ENCODE measurements at regions not wholly inside any gene's neighbourhood (a gene's known extent, or its start where the extent isn't known, plus 50 kb on each side); places are given as distances from the start of the nearest gene placed in this dataset.

DNA sequence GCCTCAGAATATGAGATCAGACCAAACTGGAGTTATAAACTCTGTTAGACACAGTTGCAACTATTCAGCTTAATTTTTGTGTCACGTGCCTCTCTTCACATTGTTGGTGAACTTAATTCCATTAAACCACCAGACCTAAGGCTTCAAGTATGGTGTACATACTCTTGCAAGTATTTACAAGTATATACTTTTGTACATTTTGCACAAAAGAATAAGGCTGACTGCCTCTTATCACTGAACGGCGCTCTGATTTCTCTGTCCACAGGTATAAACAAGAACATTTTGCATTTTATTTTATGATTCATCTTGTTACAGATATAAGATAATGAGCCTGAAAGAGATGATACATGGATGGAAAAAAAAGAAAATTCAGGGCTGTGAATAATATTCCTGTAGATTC is 269.7 kb upstream of the ACVR2A start:
- H3K4me3 Mint-ChIP-seq (ENCODE audit: low read depth): no peak overlapping the region
- peaks cover 6% of the 10 kb centered on the region for H3K9me3 Mint-ChIP-seq (ENCODE audit: low read depth)
- no peaks in the 10 kb centered on the region for H3K4me1 Mint-ChIP-seq (ENCODE audit: low read depth)
- H3K27ac Mint-ChIP-seq: no peak overlapping the region
- DNase-seq (ENCODE audit: low spot score, unreplicated experiment): no peak
- TF ChIP-seq, protein P1, sequence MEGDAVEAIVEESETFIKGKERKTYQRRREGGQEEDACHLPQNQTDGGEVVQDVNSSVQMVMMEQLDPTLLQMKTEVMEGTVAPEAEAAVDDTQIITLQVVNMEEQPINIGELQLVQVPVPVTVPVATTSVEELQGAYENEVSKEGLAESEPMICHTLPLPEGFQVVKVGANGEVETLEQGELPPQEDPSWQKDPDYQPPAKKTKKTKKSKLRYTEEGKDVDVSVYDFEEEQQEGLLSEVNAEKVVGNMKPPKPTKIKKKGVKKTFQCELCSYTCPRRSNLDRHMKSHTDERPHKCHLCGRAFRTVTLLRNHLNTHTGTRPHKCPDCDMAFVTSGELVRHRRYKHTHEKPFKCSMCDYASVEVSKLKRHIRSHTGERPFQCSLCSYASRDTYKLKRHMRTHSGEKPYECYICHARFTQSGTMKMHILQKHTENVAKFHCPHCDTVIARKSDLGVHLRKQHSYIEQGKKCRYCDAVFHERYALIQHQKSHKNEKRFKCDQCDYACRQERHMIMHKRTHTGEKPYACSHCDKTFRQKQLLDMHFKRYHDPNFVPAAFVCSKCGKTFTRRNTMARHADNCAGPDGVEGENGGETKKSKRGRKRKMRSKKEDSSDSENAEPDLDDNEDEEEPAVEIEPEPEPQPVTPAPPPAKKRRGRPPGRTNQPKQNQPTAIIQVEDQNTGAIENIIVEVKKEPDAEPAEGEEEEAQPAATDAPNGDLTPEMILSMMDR (IDR thresholded peaks at IDR 0.05; ENCODE audit: unreplicated experiment): no peak
- peaks cover 2% of the 10 kb centered on the region for H3K36me3 Mint-ChIP-seq (ENCODE audit: insufficient read depth)
- no peaks in the 10 kb centered on the region for H3K27me3 Mint-ChIP-seq

DNA sequence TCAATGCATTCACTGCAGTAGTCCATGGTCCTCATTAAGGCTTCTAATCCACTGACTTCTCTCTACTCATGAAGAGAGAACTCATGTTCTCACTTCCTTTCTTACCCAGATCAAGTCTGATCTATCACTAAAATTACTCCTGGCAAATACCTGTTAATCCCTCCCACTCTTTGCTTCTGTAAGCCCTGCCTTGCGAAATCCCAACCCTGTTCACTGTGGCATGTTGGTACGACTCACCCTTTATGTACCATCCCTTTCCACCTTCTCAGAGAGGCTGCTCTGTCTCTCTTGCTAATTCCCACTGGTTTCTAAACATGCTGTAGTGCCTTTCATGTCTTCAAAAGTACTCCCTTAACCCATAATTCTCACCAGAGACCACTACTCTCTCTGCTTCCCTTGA is 272.2 kb upstream of the ACVR2A start:
- no peaks in the 10 kb centered on the region for H3K4me1 Mint-ChIP-seq (ENCODE audit: low read depth)
- peaks cover 2% of the 10 kb centered on the region for H3K36me3 Mint-ChIP-seq (ENCODE audit: insufficient read depth)
- H3K9me3 Mint-ChIP-seq (ENCODE audit: low read depth): peaks cover 6% of the 10 kb centered on the region

DNA sequence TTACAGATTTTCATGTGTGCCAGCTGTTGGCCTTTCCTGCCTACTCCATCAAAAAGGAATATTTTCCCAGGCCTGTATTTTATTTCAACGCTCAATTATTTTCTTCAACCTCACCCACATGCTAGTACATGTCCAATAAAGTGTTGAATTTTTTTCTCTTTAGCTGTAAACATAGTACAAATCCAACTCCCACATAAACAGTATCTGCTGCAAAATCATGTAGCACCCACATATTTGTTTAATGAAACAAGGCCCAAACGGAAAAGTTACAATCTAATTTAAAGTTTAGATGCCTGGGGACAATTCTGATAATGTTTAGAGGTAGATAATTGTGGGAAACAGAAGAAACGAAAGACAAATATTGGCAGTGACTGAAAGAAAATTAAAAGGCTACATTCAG is 275.4 kb upstream of the ACVR2A start:
- H3K4me3 Mint-ChIP-seq (ENCODE audit: low read depth): no peak overlapping the region
- H3K36me3 Mint-ChIP-seq (ENCODE audit: insufficient read depth): peaks cover 2% of the 10 kb centered on the region
- no peak for DNase-seq (ENCODE audit: low spot score, unreplicated experiment)
- TF ChIP-seq, protein P1 (IDR thresholded peaks at IDR 0.05; ENCODE audit: unreplicated experiment): no peak
- no peak overlapping the region for H3K27ac Mint-ChIP-seq
- peaks cover 6% of the 10 kb centered on the region for H3K9me3 Mint-ChIP-seq (ENCODE audit: low read depth)
- no peaks in the 10 kb centered on the region for H3K4me1 Mint-ChIP-seq (ENCODE audit: low read depth)
- H3K27me3 Mint-ChIP-seq: no peaks in the 10 kb centered on the region

More for the DNA sequence above, 272.2 kb upstream of the ACVR2A start:
- H3K4me3 Mint-ChIP-seq (ENCODE audit: low read depth): no peak overlapping the region
- H3K27ac Mint-ChIP-seq: no peak overlapping the region
- DNase-seq (ENCODE audit: low spot score, unreplicated experiment): no peak
- TF ChIP-seq, protein P1 (IDR thresholded peaks at IDR 0.05; ENCODE audit: unreplicated experiment): no peak
- no peaks in the 10 kb centered on the region for H3K27me3 Mint-ChIP-seq

DNA sequence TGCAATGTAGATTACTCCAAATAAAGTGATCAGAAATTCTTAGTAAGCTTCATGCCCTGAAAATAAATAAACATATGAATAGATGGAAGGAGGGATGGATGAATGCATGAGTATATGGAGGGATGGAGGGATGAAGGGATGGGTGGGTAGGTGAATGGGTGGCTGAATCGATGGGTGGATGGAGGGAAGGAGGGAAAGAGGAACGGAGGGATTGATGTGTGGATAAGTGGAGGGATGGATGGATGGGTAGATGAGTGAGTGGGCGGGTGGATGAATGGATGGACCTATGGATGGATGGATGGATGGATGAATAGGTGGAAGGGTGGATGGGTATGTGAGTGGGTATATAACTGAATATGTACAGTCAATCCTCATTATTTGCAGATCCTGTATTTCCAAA is 276.7 kb upstream of the ACVR2A start:
- TF ChIP-seq, protein P1 (IDR thresholded peaks at IDR 0.05; ENCODE audit: unreplicated experiment): no peak
- Mint-ChIP-seq H3K4me3 (ENCODE audit: low read depth) (no peak overlapping the region), H3K27ac (no peak overlapping the region), H3K27me3 (no peaks in the 10 kb centered on the region), H3K4me1 (ENCODE audit: low read depth) (no peaks in the 10 kb centered on the region), H3K36me3 (ENCODE audit: insufficient read depth) (peaks cover 2% of the 10 kb centered on the region), H3K9me3 (ENCODE audit: low read depth) (peaks cover 6% of the 10 kb centered on the region)
- no peak for DNase-seq (ENCODE audit: low spot score, unreplicated experiment)

DNA sequence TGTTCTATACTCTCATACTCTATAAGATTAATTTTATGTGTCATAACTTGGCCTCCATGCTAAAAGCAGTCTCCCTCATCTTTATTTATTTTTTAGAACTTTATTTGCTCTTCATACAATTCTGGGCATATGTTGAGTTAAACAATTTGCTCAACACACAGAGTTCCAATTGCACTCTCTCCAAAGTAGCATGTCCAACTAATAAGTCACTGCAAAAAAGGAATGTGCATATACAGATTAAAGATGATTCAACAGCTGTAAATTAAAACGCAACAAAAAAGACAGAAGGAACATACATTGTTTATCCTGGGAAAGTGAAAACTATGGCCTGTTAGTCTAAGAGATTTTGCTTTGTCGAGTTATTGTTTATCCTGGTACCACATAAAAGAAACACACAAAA is 277.7 kb upstream of the ACVR2A start:
- H3K4me1 Mint-ChIP-seq (ENCODE audit: low read depth): no peaks in the 10 kb centered on the region
- H3K27me3 Mint-ChIP-seq: no peaks in the 10 kb centered on the region
- H3K27ac Mint-ChIP-seq: no peak overlapping the region
- TF ChIP-seq, protein P1 (IDR thresholded peaks at IDR 0.05; ENCODE audit: unreplicated experiment): no peak
- no peak overlapping the region for H3K4me3 Mint-ChIP-seq (ENCODE audit: low read depth)
- peaks cover 6% of the 10 kb centered on the region for H3K9me3 Mint-ChIP-seq (ENCODE audit: low read depth)
- peaks cover 2% of the 10 kb centered on the region for H3K36me3 Mint-ChIP-seq (ENCODE audit: insufficient read depth)
- DNase-seq (ENCODE audit: low spot score, unreplicated experiment): no peak

All from progenitor cell of endocrine pancreas (in vitro differentiated cells).